OCI-LY1 (cell line): ENCODE measurements at regions not wholly inside any gene's neighbourhood (a gene's known extent, or its start where the extent isn't known, plus 50 kb on each side); places are given as distances from the start of the nearest gene placed in this dataset.

Experiments used
- CTCF ChIP-seq: fragments of 200-600 bp; sonication (generic), shearing (Covaris generic); IDR thresholded peaks from 2 replicates; pipeline ENCODE4 v1.5.1; 2017; ENCODE audit warnings: mild to moderate bottlenecking, antibody characterized with exemption, low read length, moderate library complexity, mixed read lengths
- EZH2 ChIP-seq: fragments of 200-600 bp; sonication (generic), shearing (Covaris generic); IDR thresholded peaks from 2 replicates; pipeline ENCODE4 v1.8.0; 2017; ENCODE audit warnings: borderline replicate concordance, mixed run types, mild to moderate bottlenecking, antibody characterized with exemption, low read length, moderate library complexity, mixed read lengths

DNA sequence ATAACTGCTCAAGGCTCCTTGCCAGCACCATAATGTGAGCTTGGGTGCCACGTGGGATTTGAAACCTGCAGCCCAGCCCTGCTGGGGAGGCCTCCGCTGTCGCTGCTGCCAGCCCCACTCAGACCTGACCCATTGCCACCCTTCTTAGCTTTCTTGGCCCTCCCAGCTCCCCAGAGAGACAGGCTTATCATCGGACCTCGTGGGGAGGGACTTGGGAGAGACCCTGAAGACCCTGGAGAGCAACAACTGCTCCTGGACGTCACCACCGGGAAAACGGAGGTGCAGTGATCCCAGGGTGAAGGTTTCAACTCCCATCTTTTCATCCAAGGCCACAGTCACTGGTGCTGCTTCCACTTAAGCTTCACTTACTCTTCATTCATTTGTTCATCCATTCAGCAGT is 596.1 kb downstream of the PTPRU start:
- TF ChIP-seq CTCF (no peak), EZH2 (no peak)
